NB4 (cell line): ENCODE measurements at regions not wholly inside any gene's neighbourhood (a gene's known extent, or its start where the extent isn't known, plus 50 kb on each side); places are given as distances from the start of the nearest gene placed in this dataset.

ENCODE experiments used
- CTCF ChIP-seq: IDR thresholded peaks from one replicate; pipeline ENCODE4 v1.5.1; 2012; ENCODE audit warnings: low read depth, low read length
- POLR2A ChIP-seq: IDR thresholded peaks from 2 replicates; pipeline ENCODE4 v1.6.1; 2011; ENCODE audit warnings: mild to moderate bottlenecking; ENCODE audit not compliant: insufficient read length; ENCODE audit errors: extremely low read depth

- TF ChIP-seq CTCF (no peak), POLR2A (no peak)
Measured at GRCh38 chr1:55381983-55382382, 166.8 kb upstream of the USP24 start.
